ENCODE measurements at regions not wholly inside any gene's neighbourhood (a gene's known extent, or its start where the extent isn't known, plus 50 kb on each side); places are given as distances from the start of the nearest gene placed in this dataset.

DNA sequence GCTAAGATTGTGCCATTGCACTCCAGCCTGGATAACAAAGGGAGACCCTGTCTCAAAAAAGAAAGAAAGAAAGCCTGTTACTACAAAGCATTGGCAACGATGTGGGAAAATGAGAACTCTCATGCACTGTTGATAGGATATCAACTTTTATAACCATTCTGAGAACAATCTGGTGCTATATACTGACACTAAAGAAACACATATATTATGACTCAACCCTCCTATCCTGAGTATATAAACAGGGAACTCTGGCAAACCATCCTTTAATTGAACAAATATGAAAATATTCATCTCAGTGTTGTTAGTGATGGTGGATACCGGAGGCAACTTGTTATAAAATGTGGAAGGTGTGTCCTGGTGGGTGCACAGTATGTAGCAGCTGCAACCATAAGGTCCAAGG, 53.0 kb upstream of the SOD3 start:
- Histone ChIP-seq H4K20me1 (ENCODE audit: control insufficient read depth, extremely low read depth, insufficient read depth, low read length) (no peaks in the 10 kb centered on the region), H3K27me3 (ENCODE audit: control insufficient read depth, extremely low read depth, insufficient read depth, low read length) (no peaks in the 10 kb centered on the region), H3K4me2 (ENCODE audit: control insufficient read depth, extremely low read depth, insufficient read depth, low read depth, low read length) (no peak overlapping the region), H3K4me3 (ENCODE audit: control insufficient read depth in 2 of 3, extremely low read depth in 1 of 3, insufficient read depth in 2 of 3, low read depth in 1 of 3, low read length in 3 of 3) (no peak overlapping the region), H3K79me2 (ENCODE audit: control insufficient read depth, insufficient read depth, low read length) (no peaks in the 10 kb centered on the region), H3K36me3 (ENCODE audit: control insufficient read depth in 2 of 2, extremely low read depth in 1 of 2, insufficient read depth in 2 of 2, low read length in 2 of 2) (no peaks in the 10 kb centered on the region), H3K9me1 (ENCODE audit: control insufficient read depth, extremely low read depth, insufficient read depth, low read length) (no peaks in the 10 kb centered on the region), H3K4me1 (ENCODE audit: control insufficient read depth, extremely low read depth, insufficient read depth, low read length) (peaks cover 8% of the 10 kb centered on the region), H3K27ac (ENCODE audit: control insufficient read depth, insufficient read depth, low read length) (no peak overlapping the region), H2AFZ (ENCODE audit: control insufficient read depth, low read length) (no peak overlapping the region), H3K9ac (ENCODE audit: control insufficient read depth, extremely low read depth, insufficient read depth, low read length) (no peak overlapping the region), H3K9me3 (ENCODE audit: control insufficient read depth, low read depth, low read length) (peaks cover 1% of the 10 kb centered on the region)
- TF ChIP-seq, protein P1, sequence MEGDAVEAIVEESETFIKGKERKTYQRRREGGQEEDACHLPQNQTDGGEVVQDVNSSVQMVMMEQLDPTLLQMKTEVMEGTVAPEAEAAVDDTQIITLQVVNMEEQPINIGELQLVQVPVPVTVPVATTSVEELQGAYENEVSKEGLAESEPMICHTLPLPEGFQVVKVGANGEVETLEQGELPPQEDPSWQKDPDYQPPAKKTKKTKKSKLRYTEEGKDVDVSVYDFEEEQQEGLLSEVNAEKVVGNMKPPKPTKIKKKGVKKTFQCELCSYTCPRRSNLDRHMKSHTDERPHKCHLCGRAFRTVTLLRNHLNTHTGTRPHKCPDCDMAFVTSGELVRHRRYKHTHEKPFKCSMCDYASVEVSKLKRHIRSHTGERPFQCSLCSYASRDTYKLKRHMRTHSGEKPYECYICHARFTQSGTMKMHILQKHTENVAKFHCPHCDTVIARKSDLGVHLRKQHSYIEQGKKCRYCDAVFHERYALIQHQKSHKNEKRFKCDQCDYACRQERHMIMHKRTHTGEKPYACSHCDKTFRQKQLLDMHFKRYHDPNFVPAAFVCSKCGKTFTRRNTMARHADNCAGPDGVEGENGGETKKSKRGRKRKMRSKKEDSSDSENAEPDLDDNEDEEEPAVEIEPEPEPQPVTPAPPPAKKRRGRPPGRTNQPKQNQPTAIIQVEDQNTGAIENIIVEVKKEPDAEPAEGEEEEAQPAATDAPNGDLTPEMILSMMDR (optimal IDR thresholded peaks at IDR 0.05 in 1 of 3, IDR thresholded peaks at IDR 0.05 in 1 of 3, conservative IDR thresholded peaks at IDR 0.05 in 1 of 3; ENCODE audit: extremely low read depth in 1 of 3, insufficient read depth in 2 of 3, low read length in 3 of 3): no peak
- no peak for TF ChIP-seq EZH2 (IDR thresholded peaks at IDR 0.05; ENCODE audit: low read length)
- dilution Hi-C loops (cut with MboI; ENCODE audit: extremely low pct_ligation_motif_present, low sequenced_read_pairs): no loop called here
- no peak for FAIRE-seq
- no peak for DNase-seq (ENCODE audit: low read depth, low spot score)

DNA sequence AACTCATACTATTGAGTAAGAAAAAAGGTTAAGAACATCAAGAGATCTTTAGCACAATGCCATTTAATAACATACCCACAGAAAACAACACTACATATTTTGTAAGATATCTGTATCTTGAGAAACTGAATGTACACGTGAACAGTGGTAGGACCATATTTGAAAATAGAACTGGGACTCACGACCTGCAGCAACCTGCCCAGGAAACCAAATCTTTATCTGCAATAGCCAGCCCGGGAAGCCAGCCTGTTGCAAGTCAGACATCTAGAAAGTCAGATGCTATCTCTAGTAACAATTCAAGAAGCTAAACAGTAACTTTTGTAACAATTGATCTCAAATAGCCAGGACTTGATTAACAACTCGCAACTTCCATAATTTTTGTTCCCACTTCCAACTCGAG, 52.6 kb upstream of the SOD3 start:
- H3K4me1 ChIP-seq (ENCODE audit: control insufficient read depth, extremely low read depth, insufficient read depth, low read length): peaks cover 8% of the 10 kb centered on the region
- no peaks in the 10 kb centered on the region for H3K9me1 ChIP-seq (ENCODE audit: control insufficient read depth, extremely low read depth, insufficient read depth, low read length)
- TF ChIP-seq, protein P1 (optimal IDR thresholded peaks at IDR 0.05 in 1 of 3, IDR thresholded peaks at IDR 0.05 in 1 of 3, conservative IDR thresholded peaks at IDR 0.05 in 1 of 3; ENCODE audit: extremely low read depth in 1 of 3, insufficient read depth in 2 of 3, low read length in 3 of 3): no peak
- no peak for TF ChIP-seq EZH2 (IDR thresholded peaks at IDR 0.05; ENCODE audit: low read length)
- H3K27ac ChIP-seq (ENCODE audit: control insufficient read depth, insufficient read depth, low read length): no peak overlapping the region
- H3K36me3 ChIP-seq (ENCODE audit: control insufficient read depth in 2 of 2, extremely low read depth in 1 of 2, insufficient read depth in 2 of 2, low read length in 2 of 2): no peaks in the 10 kb centered on the region
- H3K27me3 ChIP-seq (ENCODE audit: control insufficient read depth, extremely low read depth, insufficient read depth, low read length): no peaks in the 10 kb centered on the region
- H3K4me2 ChIP-seq (ENCODE audit: control insufficient read depth, extremely low read depth, insufficient read depth, low read depth, low read length): no peak overlapping the region
- no peak overlapping the region for H3K4me3 ChIP-seq (ENCODE audit: control insufficient read depth in 2 of 3, extremely low read depth in 1 of 3, insufficient read depth in 2 of 3, low read depth in 1 of 3, low read length in 3 of 3)
- dilution Hi-C loops (cut with MboI; ENCODE audit: extremely low pct_ligation_motif_present, low sequenced_read_pairs): no loop called here
- H2AFZ ChIP-seq (ENCODE audit: control insufficient read depth, low read length): no peak overlapping the region
- FAIRE-seq (peak; percentile 26), DNase-seq (ENCODE audit: low read depth, low spot score) (no peak)
- H3K79me2 ChIP-seq (ENCODE audit: control insufficient read depth, insufficient read depth, low read length): no peaks in the 10 kb centered on the region
- H3K9me3 ChIP-seq (ENCODE audit: control insufficient read depth, low read depth, low read length): no peaks in the 10 kb centered on the region
- no peak overlapping the region for H3K9ac ChIP-seq (ENCODE audit: control insufficient read depth, extremely low read depth, insufficient read depth, low read length)
- H4K20me1 ChIP-seq (ENCODE audit: control insufficient read depth, extremely low read depth, insufficient read depth, low read length): no peaks in the 10 kb centered on the region

Measured in keratinocyte (primary cell).